Vagina (tissue), 2 donors: ENCODE measurements at regions not wholly inside any gene's neighbourhood (a gene's known extent, or its start where the extent isn't known, plus 50 kb on each side); places are given as distances from the start of the nearest gene placed in this dataset.

ENCODE experiments used
- CTCF ChIP-seq, 3 experiments: fragments of 450-650 bp in 2 of 3; fragments of 200-600 bp in 1 of 3; sonication (generic) in 1 of 3; IDR thresholded peaks; one replicate each; pipeline ENCODE4 v1.5.1; 2017 to 2019; ENCODE audit warnings: antibody characterized with exemption in 3 of 3, mild to moderate bottlenecking in 2 of 3, moderate library complexity in 2 of 3
- POLR2AphosphoS5 ChIP-seq, 2 donors: sonication (generic); formaldehyde crosslinking; IDR thresholded peaks; one replicate each; pipeline ENCODE4 v1.9.0; 2017; ENCODE audit warnings: antibody characterized with exemption in 2 of 2, mild to moderate bottlenecking in 2 of 2, low read depth in 1 of 2; ENCODE audit not compliant: insufficient read depth in 1 of 2

GRCh38 chr9:103514767-103515166 lies 519.6 kb downstream of the CYLC2 start:
- TF ChIP-seq CTCF (IDR thresholded peaks at IDR 0.05) = no peak
- TF ChIP-seq POLR2AphosphoS5 (IDR thresholded peaks at IDR 0.05; ENCODE audit: insufficient read depth in 1 of 2, low read depth in 1 of 2) = no peak
